ENCODE measurements at regions not wholly inside any gene's neighbourhood (a gene's known extent, or its start where the extent isn't known, plus 50 kb on each side); places are given as distances from the start of the nearest gene placed in this dataset.
A peak's percentile ranks its signal among the peaks of the same experiment; 100 is the strongest.

DNA sequence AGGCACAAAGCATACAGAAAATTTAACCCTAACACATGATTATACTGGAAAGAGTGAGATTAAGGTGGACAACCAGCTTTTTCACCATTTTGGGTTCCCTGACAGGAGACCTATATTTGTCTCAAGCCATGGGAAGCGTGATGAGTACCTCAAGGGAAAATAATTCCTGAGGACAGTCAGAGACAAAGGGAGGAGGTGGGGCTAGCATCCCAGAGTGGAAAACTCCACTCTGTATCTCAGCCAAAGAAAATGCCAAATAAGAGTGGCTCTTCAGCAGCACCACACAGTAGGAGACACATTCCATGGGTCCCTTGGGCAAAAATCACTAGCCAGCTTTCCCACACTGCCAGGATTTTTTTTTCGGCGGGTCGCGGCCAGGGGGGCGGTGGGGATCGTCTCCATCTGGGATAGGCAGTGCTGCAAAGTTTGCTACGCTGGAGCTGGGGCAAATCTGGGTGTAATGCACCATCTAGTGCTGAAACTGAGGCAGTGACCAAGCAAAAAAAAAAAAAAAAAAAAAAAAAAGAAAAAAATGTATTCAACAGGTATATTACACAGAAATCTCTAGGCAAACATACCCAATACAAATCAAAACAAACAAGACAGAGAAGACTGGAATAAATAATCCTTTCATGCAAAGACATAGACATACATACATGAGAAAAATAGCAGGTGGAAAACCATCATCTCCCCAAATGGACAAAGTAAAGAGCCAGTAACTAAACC lies 77.3 kb upstream of the SLC35F1 start:
- Mint-ChIP-seq H3K4me3 (peak overlapping the region; percentile 82), H3K9me3 (peaks cover 4% of the 10 kb centered on the region; the same call in 1 of the 2 replicates), H3K4me1 (ENCODE audit: low read depth) (no peaks in the 10 kb centered on the region), H3K27ac (no peak overlapping the region), H3K27me3 (ENCODE audit: insufficient read depth) (no peaks in the 10 kb centered on the region), H3K36me3 (ENCODE audit: low read depth) (no peaks in the 10 kb centered on the region)
- TF ChIP-seq, protein P1, sequence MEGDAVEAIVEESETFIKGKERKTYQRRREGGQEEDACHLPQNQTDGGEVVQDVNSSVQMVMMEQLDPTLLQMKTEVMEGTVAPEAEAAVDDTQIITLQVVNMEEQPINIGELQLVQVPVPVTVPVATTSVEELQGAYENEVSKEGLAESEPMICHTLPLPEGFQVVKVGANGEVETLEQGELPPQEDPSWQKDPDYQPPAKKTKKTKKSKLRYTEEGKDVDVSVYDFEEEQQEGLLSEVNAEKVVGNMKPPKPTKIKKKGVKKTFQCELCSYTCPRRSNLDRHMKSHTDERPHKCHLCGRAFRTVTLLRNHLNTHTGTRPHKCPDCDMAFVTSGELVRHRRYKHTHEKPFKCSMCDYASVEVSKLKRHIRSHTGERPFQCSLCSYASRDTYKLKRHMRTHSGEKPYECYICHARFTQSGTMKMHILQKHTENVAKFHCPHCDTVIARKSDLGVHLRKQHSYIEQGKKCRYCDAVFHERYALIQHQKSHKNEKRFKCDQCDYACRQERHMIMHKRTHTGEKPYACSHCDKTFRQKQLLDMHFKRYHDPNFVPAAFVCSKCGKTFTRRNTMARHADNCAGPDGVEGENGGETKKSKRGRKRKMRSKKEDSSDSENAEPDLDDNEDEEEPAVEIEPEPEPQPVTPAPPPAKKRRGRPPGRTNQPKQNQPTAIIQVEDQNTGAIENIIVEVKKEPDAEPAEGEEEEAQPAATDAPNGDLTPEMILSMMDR (IDR thresholded peaks at IDR 0.05): peak; percentile 71
- peak; percentile 35 for DNase-seq

DNA sequence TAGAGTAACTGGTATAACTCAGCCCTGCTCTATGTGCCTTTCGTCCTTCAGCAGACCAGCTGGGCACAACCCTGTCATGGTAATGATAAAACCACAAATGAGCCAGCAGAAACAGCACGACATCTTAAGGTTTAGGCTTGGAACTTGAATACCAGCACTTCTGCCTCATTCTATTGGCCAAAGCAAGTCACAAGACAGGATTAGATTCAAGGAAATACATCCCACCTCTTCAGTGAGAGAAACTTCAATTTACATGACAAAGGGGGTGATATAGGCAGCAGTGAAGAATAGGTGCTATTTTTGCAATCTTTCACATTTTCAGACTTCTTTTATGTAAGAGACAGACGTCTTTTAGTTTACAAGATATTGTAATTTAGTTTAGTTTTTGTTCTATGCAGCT lies 69.8 kb upstream of the SLC35F1 start:
- H3K27me3 Mint-ChIP-seq (ENCODE audit: insufficient read depth): peaks cover 4% of the 10 kb centered on the region; the same call in 1 of the 2 replicates

DNA sequence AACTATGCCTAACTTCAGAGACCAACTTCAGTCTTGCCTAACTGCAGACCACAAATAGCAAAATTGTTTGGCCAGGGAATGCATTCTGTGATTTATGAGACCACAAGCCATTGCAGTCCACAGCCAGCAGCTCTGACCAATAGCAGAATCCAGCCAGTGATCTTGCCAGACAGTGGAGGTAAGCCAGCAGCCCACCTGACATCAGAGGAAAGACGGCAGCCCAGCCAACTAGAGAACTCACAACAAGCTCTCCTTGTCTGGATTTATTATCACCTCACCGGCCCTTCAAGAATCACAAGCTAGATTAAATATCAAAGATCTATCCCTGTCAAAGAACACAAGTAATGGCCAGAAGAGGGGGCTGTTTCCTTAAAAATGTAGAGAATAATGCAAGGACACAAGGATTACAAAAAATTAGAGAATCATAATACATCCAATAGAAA lies 66.5 kb upstream of the SLC35F1 start:
- Mint-ChIP-seq H3K4me1 (ENCODE audit: low read depth) (no peaks in the 10 kb centered on the region), H3K9me3 (no peaks in the 10 kb centered on the region; the same call in 1 of the 2 replicates), H3K4me3 (no peak overlapping the region), H3K27me3 (ENCODE audit: insufficient read depth) (peaks cover 4% of the 10 kb centered on the region; the same call in 1 of the 2 replicates), H3K27ac (no peak overlapping the region), H3K36me3 (ENCODE audit: low read depth) (no peaks in the 10 kb centered on the region)
- peak; percentile 36 for DNase-seq
- TF ChIP-seq, protein P1 (IDR thresholded peaks at IDR 0.05): peak; percentile 74

More for the DNA sequence above, 69.8 kb upstream of the SLC35F1 start:
- Mint-ChIP-seq H3K4me3 (no peak overlapping the region), H3K9me3 (no peaks in the 10 kb centered on the region; the same call in 1 of the 2 replicates), H3K36me3 (ENCODE audit: low read depth) (no peaks in the 10 kb centered on the region), H3K27ac (no peak overlapping the region), H3K4me1 (ENCODE audit: low read depth) (no peaks in the 10 kb centered on the region)
- TF ChIP-seq, protein P1 (IDR thresholded peaks at IDR 0.05): no peak
- no peak for DNase-seq

DNA sequence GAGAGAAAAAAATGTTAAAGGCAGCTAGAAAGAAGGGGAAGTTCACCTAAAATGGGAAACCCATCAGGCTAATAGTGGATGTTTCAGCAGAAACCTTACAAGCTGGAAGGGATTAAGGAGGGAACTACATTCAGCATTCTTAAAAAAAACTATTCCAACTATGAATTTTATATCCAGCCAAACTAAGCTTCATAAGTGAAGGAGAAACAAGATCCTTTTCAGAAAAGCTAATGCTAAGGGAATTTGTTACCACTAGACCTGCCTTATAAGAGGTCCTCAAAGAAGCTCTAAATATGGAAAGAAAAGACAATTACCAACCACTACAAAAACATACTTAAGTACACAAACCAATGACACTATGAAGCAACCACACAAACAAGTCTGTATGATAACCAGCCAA lies 59.2 kb upstream of the SLC35F1 start:
- H3K36me3 Mint-ChIP-seq (ENCODE audit: low read depth): no peaks in the 10 kb centered on the region
- no peaks in the 10 kb centered on the region for H3K27me3 Mint-ChIP-seq (ENCODE audit: insufficient read depth)
- DNase-seq: no peak
- H3K9me3 Mint-ChIP-seq: peaks cover 5% of the 10 kb centered on the region
- TF ChIP-seq, protein P1 (IDR thresholded peaks at IDR 0.05): no peak
- no peaks in the 10 kb centered on the region for H3K4me1 Mint-ChIP-seq (ENCODE audit: low read depth)
- no peak overlapping the region for H3K4me3 Mint-ChIP-seq
- H3K27ac Mint-ChIP-seq: no peak overlapping the region

DNA sequence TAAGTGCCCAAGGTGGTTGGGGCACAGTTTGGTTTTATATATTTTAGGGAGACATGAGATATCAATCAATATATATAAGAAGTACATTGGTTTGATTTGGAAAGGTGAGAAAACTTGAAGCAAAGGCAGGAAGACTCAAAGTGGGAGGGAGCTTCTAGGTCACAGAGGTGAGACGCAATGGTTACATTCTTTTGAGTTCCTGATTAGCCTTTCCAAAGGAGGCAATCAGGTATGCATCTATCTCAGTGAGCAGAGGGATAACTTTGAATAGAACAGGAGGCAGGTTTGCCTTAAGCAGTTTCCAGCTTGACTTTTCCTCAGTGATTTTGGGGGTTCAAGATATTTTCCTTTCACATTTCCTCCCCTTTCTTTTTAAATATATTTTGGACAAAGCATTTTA lies 58.0 kb upstream of the SLC35F1 start:
- Mint-ChIP-seq H3K9me3 (peaks cover 10% of the 10 kb centered on the region), H3K4me3 (no peak overlapping the region), H3K36me3 (ENCODE audit: low read depth) (no peaks in the 10 kb centered on the region), H3K27me3 (ENCODE audit: insufficient read depth) (no peaks in the 10 kb centered on the region), H3K27ac (no peak overlapping the region), H3K4me1 (ENCODE audit: low read depth) (no peaks in the 10 kb centered on the region)
- TF ChIP-seq, protein P1 (IDR thresholded peaks at IDR 0.05): no peak
- no peak for DNase-seq
